ENCODE measurements at regions not wholly inside any gene's neighbourhood (a gene's known extent, or its start where the extent isn't known, plus 50 kb on each side); places are given as distances from the start of the nearest gene placed in this dataset.

- no peaks in the 10 kb centered on the region for H3K79me2 ChIP-seq (ENCODE audit: control insufficient read depth in 1 of 2, insufficient read depth in 2 of 2, low read length in 2 of 2)
- H3K4me2 ChIP-seq (ENCODE audit: insufficient read depth in 1 of 2, low read depth in 2 of 2, low read length in 2 of 2): no peak overlapping the region
- no peak overlapping the region for H2BK120ac ChIP-seq (replicated peaks; ENCODE audit: low read depth, low read length)
- no peak overlapping the region for H4K91ac ChIP-seq (replicated peaks; ENCODE audit: insufficient read length, low read length)
- WGBS, 2 experiments (ENCODE audit: extremely low coverage in 1 of 2, insufficient coverage in 1 of 2, insufficient read length in 1 of 2, insufficient replicate concordance in 2 of 2, low coverage in 1 of 2, low lambda C conversion rate in 2 of 2, missing lambda C conversion rate in 1 of 2): 100% methylated on average over 2 of the region's 2 CpGs; no CpG with 5 or more reads in 1 of the 2 experiments
- CTCF ChIA-PET (ENCODE audit: partially characterized antibody): interaction anchor here (0.6 to 3.3 kb wide), 4 partner anchors 23 to 283 kb away, joined by 3 to 14 read pairs (median 4); no protein-coding TSS in a partner anchor
- H3K79me1 ChIP-seq (ENCODE audit: low read depth, low read length): no peaks in the 10 kb centered on the region
- no peak overlapping the region for H2AFZ ChIP-seq (ENCODE audit: low read length)
- no peak overlapping the region for H3K56ac ChIP-seq (replicated peaks; ENCODE audit: insufficient read length, low read depth, low read length)
- H2BK15ac ChIP-seq (ENCODE audit: low read length): no peak overlapping the region
- TF ChIP-seq SUZ12 (IDR thresholded peaks at IDR 0.05; ENCODE audit: low read length) (no peak), KDM4A (IDR thresholded peaks at IDR 0.05; ENCODE audit: low read depth, low read length, severe bottlenecking) (no peak), ASH2L (IDR thresholded peaks at IDR 0.05; ENCODE audit: low read length) (no peak), TAF7 (optimal IDR thresholded peaks at IDR 0.05; ENCODE audit: borderline replicate concordance, low read depth, low read length) (no peak), JUN (IDR thresholded peaks at IDR 0.05; ENCODE audit: low read depth, low read length) (no peak), PHF8 (conservative IDR thresholded peaks at IDR 0.05; ENCODE audit: low read depth, low read length) (no peak), CTBP2 (IDR thresholded peaks at IDR 0.05; ENCODE audit: borderline replicate concordance, insufficient read depth, insufficient read length, low read length) (no peak), SAP30 (IDR thresholded peaks at IDR 0.05; ENCODE audit: insufficient read depth, insufficient replicate concordance, low read length) (no peak), SP2 (IDR thresholded peaks at IDR 0.05; ENCODE audit: low read length) (no peak), HDAC2 (IDR thresholded peaks at IDR 0.05; ENCODE audit: borderline replicate concordance in 1 of 2, low read depth in 2 of 2, low read length in 2 of 2) (no peak)
- H3K9me3 ChIP-seq (ENCODE audit: insufficient read depth in 2 of 2, low read depth in 1 of 2, low read length in 1 of 2): no peaks in the 10 kb centered on the region
- H3K18ac ChIP-seq (ENCODE audit: extremely low read depth, low read length): no peak overlapping the region
- no peak overlapping the region for H3K23ac ChIP-seq (ENCODE audit: insufficient read length)
- no peaks in the 10 kb centered on the region; a peak in 1 of 7 replicates for H3K27me3 ChIP-seq (replicated peaks in 1 of 4; ENCODE audit: control insufficient read depth in 3 of 4, extremely low read depth in 1 of 4, insufficient read depth in 3 of 4, low read length in 3 of 4)
- no peaks in the 10 kb centered on the region for H3K23me2 ChIP-seq (ENCODE audit: low read depth, low read length)
- FAIRE-seq: no peak
- no peak overlapping the region for H3K9ac ChIP-seq (replicated peaks in 1 of 4; ENCODE audit: extremely low read depth in 1 of 4, low read depth in 3 of 4, low read length in 3 of 4)
- no peak overlapping the region for H2BK12ac ChIP-seq (ENCODE audit: low read depth, low read length)
- H2BK5ac ChIP-seq (ENCODE audit: low read depth, low read length): no peak overlapping the region
- no peak overlapping the region for H2BK20ac ChIP-seq (ENCODE audit: low read length)
- no peak overlapping the region for H3K27ac ChIP-seq (ENCODE audit: low read depth, low read length)
- no peak overlapping the region for H4K8ac ChIP-seq (ENCODE audit: extremely low read depth, insufficient read depth, low read length)
- no peak overlapping the region for H3K4me3 ChIP-seq (ENCODE audit: extremely low read depth in 1 of 4, insufficient read depth in 2 of 4, low read depth in 3 of 4, low read length in 4 of 4)
- H3K4ac ChIP-seq (replicated peaks; ENCODE audit: insufficient read length, low read depth, low read length): no peak overlapping the region
- H3K14ac ChIP-seq (ENCODE audit: insufficient read length): no peak overlapping the region
- no peak overlapping the region for H2AK5ac ChIP-seq (ENCODE audit: low read depth, low read length)
- DNase-seq (ENCODE audit: low read depth in 1 of 2, low spot score in 2 of 2): no peak
- H3K4me1 ChIP-seq (replicated peaks in 1 of 4; ENCODE audit: control insufficient read depth in 3 of 4, insufficient read depth in 4 of 4, low read length in 3 of 4): peaks cover 0 to 6% (median 2%) of the 10 kb centered on the region in 4 experiments; a peak in 2 of 7 replicates
- H4K5ac ChIP-seq (ENCODE audit: insufficient read length, low read depth, low read length): no peak overlapping the region
- POLR2A ChIA-PET (ENCODE audit: partially characterized antibody): no interaction called here
- H3K36me3 ChIP-seq (ENCODE audit: control insufficient read depth in 2 of 4, insufficient read depth in 4 of 4, low read length in 3 of 4): no peaks in the 10 kb centered on the region
- no peaks in the 10 kb centered on the region for H4K20me1 ChIP-seq (replicated peaks in 1 of 2; ENCODE audit: control insufficient read depth in 1 of 2, insufficient read depth in 2 of 2, low read length in 2 of 2)
Measured at GRCh38 chr13:95471960-95472359, 80.6 kb upstream of the CLDN10 start.

Measured in H1 (cell line).